ENCODE measurements at regions not wholly inside any gene's neighbourhood (a gene's known extent, or its start where the extent isn't known, plus 50 kb on each side); places are given as distances from the start of the nearest gene placed in this dataset.

DNA sequence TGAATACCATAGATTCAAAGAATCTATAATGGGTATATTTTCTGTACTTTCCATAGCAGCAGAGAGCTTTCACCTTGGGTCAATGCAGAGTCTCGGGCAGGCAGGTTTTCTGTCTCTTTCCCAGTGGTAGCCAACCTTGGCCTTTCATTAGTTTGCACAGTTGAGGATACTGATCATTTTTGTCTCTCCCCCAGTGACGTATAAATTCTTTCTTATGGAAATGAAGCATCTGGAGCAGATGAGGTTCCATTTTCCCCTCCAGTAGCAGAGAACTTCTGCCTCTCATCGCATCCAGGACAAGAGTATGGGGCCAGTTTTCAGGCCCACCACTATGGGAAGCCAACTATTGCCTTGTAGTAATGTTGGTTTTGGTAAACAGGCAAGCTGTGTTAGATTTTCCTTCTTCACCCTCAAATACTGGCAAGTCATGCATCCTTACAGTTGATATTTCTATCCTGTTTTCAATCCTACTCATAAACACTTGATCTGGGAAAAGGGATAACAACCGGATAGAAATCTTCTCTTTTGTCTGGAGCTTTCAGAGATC is 845.2 kb upstream of the CDH18 start:
- TF ChIP-seq POLR2A (IDR thresholded peaks at IDR 0.05; ENCODE audit: low read depth, low read length) (no peak), TAF1 (IDR thresholded peaks at IDR 0.05; ENCODE audit: low read depth, low read length) (no peak), POLR2AphosphoS5 (IDR thresholded peaks at IDR 0.05; ENCODE audit: low read depth, low read length) (no peak), POU2F2 (IDR thresholded peaks at IDR 0.05; ENCODE audit: low read depth, low read length) (no peak), SPI1 (IDR thresholded peaks at IDR 0.05; ENCODE audit: low read depth, low read length) (no peak), PAX5 (IDR thresholded peaks at IDR 0.05; ENCODE audit: insufficient read depth, low read length, severe bottlenecking) (no peak)

Measured in GM12891 (cell line).